ENCODE measurements at regions not wholly inside any gene's neighbourhood (a gene's known extent, or its start where the extent isn't known, plus 50 kb on each side); places are given as distances from the start of the nearest gene placed in this dataset.

DNA sequence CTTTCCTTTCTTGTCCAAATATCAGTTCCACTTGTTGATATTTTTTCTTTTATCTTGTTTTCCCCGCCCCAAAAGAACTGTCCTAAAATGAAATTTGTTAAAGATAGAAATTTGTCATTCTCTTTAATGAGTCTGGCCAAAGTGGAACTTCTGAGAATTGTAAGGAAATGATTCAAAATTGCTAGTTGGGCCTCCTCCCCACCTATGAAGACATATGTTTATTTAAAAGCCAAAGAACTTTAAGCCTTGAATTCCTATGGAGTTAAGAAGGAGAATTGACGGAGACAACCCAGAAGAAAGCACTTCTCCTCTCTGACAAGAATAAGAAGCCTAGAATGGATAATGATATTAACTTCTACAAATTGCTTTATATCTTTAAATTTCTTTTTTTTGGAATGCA, 59.1 kb upstream of the ALDH1A1 start:
- DNase-seq (no peak), ATAC-seq (no peak)
- Histone ChIP-seq H3K4me3 (no peak overlapping the region), H3K9me3 (no peaks in the 10 kb centered on the region), H3K36me3 (ENCODE audit: low read depth) (no peaks in the 10 kb centered on the region), H3K4me1 (ENCODE audit: low read depth) (no peaks in the 10 kb centered on the region)
- TF ChIP-seq, protein P1, sequence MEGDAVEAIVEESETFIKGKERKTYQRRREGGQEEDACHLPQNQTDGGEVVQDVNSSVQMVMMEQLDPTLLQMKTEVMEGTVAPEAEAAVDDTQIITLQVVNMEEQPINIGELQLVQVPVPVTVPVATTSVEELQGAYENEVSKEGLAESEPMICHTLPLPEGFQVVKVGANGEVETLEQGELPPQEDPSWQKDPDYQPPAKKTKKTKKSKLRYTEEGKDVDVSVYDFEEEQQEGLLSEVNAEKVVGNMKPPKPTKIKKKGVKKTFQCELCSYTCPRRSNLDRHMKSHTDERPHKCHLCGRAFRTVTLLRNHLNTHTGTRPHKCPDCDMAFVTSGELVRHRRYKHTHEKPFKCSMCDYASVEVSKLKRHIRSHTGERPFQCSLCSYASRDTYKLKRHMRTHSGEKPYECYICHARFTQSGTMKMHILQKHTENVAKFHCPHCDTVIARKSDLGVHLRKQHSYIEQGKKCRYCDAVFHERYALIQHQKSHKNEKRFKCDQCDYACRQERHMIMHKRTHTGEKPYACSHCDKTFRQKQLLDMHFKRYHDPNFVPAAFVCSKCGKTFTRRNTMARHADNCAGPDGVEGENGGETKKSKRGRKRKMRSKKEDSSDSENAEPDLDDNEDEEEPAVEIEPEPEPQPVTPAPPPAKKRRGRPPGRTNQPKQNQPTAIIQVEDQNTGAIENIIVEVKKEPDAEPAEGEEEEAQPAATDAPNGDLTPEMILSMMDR (IDR thresholded peaks at IDR 0.05), result no peak
- intact Hi-C loops (cut with DNase I, micrococcal nuclease), result no loop called here

DNA sequence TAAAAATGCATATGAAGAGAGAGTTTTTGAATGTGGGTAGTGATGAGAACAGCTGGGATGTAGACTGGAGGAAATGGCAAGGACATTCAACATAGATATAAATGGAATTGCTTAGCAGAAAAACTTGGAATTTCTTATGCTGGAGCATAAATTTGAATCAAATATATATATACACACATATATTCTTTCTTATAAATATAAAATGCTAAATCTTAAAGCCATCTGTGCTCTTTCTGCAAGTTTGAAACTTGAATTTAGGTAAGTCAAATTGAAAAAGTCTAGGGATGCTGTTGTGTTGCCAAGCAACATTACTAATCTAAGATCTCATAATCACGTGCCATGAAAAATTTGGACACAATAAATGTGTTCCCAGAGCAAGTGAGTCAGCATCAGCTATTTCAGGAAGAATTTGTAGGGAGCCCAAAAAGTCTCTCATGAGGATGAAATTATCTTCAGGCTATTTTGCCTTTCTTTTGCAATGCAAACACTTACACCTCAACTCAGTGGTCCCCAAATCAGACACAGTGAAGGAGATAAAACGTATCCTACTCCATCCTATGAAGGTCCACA, 58.4 kb upstream of the ALDH1A1 start:
- Histone ChIP-seq H3K4me1 (ENCODE audit: low read depth) (no peaks in the 10 kb centered on the region), H3K36me3 (ENCODE audit: low read depth) (no peaks in the 10 kb centered on the region), H3K9me3 (no peaks in the 10 kb centered on the region), H3K4me3 (no peak overlapping the region)
- DNase-seq, result no peak
- intact Hi-C loops (cut with DNase I, micrococcal nuclease), result no loop called here
- TF ChIP-seq, protein P1 (IDR thresholded peaks at IDR 0.05), result no peak
- ATAC-seq, result no peak

DNA sequence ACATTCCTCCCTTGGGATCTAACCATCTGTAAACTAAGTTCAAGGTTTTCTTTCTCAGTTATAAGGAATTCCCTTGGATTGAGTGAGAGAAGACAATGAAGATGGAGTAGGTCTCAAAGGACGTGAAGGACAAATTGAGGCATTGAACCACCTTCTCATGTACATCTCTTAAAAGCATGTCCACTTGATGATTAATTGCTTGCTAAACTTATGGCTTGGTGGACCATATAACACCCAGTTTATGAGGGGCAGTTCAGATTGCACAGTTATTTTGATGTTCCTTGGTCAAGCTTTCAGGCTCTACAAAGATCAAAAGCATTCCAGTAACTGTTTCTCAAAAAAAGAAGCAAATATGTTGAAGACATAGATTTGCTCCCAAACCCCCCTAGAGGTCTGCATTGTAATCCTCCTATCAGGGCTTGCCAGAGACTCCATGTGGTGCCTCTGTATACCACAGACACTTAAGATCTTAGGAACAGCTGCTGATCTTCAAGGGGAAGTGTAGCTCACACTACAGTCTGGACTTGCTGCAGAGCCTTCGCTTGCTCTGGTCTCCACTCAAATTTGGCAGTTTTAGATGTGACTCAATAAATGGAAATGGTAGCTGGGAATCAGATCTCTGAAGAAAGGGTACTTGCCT, 56.9 kb upstream of the ALDH1A1 start:
- intact Hi-C loops (cut with DNase I, micrococcal nuclease), result no loop called here
- Histone ChIP-seq H3K36me3 (ENCODE audit: low read depth) (no peaks in the 10 kb centered on the region), H3K9me3 (no peaks in the 10 kb centered on the region), H3K4me3 (no peak overlapping the region), H3K4me1 (ENCODE audit: low read depth) (no peaks in the 10 kb centered on the region)
- no peak for DNase-seq
- no peak for ATAC-seq
- TF ChIP-seq, protein P1 (IDR thresholded peaks at IDR 0.05), result no peak

DNA sequence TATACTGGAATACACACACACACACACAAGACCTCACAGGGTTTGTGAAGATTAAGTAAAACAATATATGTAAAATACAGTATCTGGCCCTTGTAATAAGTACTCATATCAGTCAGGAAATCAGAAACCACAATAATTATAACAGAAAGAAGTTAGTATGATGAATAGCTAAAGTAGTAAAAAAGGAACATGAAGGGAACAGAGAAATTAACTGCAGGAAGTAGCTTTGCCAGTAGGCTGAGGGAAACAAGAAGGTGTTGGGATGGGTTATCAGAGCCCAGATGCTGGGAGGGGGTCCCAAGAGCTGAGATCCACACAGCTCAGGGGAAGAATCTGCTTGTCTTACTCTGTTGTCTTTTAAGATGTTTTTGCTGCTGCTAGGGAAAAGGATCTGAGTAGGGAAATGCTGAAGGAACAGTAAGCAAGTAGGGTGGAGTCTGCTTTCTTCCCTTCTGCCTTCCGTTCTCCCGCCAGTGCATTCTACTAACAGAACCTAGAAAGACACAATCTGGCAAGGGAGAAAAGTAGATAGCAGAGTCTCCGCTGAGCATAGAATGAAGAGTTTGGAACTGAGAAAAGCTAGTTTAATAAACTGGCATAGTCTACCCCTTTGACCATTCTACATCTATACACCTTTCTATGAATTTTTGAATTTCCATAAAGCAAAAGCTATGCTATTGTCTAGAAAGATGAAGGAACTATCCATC, 55.3 kb upstream of the ALDH1A1 start:
- Histone ChIP-seq H3K4me3 (no peak overlapping the region), H3K4me1 (ENCODE audit: low read depth) (no peaks in the 10 kb centered on the region), H3K36me3 (ENCODE audit: low read depth) (no peaks in the 10 kb centered on the region), H3K9me3 (no peaks in the 10 kb centered on the region)
- intact Hi-C loops (cut with DNase I, micrococcal nuclease), result no loop called here
- DNase-seq (no peak), ATAC-seq (no peak)
- TF ChIP-seq, protein P1 (IDR thresholded peaks at IDR 0.05), result no peak

DNA sequence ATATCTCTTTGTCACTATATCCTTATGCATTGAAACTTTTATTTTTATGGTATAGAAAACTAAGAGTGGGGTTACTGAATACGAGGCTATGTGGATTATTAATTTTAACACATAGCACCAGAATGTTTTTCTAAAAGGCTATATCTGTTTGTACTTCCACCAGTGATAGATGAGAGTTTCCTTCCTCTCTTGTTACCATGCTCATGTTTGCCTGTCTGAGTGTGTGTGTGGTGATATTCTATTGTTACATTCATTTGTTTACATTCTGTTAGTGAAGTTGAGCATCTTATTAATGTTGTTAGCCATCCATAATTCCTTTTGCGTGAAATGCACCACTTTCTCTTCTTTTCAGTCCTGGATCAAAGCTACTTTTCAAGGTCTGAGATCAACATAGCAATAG, 54.1 kb upstream of the ALDH1A1 start:
- intact Hi-C loops (cut with DNase I, micrococcal nuclease), result no loop called here
- no peaks in the 10 kb centered on the region for H3K4me1 ChIP-seq (ENCODE audit: low read depth)
- TF ChIP-seq, protein P1 (IDR thresholded peaks at IDR 0.05), result no peak
- no peaks in the 10 kb centered on the region for H3K9me3 ChIP-seq
- H3K36me3 ChIP-seq (ENCODE audit: low read depth), result no peaks in the 10 kb centered on the region
- ATAC-seq (no peak), DNase-seq (no peak)
- no peak overlapping the region for H3K4me3 ChIP-seq
